HG03432 (cell line): ENCODE measurements at regions not wholly inside any gene's neighbourhood (a gene's known extent, or its start where the extent isn't known, plus 50 kb on each side); places are given as distances from the start of the nearest gene placed in this dataset.
"Not testable (repeated sequence)": the region's sequence is repeated elsewhere in the genome, so short reads cannot be mapped to it uniquely, and the experiment has no call there.

Experiments
- ATAC-seq: cut with Tn5 transposase; IDR thresholded peaks from one replicate; pipeline ENCODE4 v1.9.1; 2021; ENCODE audit warnings: mild to moderate bottlenecking, moderate library complexity; ENCODE audit not compliant: unreplicated experiment

- ATAC-seq = no peak
These were observed 55.1 kb upstream of the STARD13 start for GRCh38 chr13:33340631-33341030.

GRCh38 chr13:33341861-33342452 is 56.4 kb upstream of the STARD13 start:
- no peak for ATAC-seq

GRCh38 chr13:33345842-33346241 is 60.3 kb upstream of the STARD13 start:
- ATAC-seq = no peak

GRCh38 chr13:33347861-33348260 is 62.3 kb upstream of the STARD13 start:
- ATAC-seq = no peak

- ATAC-seq = no peak
These were observed 62.8 kb upstream of the STARD13 start for GRCh38 chr13:33348366-33348765.

GRCh38 chr13:33349288-33349985 is 63.9 kb upstream of the STARD13 start:
- ATAC-seq = no peak

GRCh38 chr13:33349986-33350826 is 64.7 kb upstream of the STARD13 start:
- ATAC-seq = no peak

DNA sequence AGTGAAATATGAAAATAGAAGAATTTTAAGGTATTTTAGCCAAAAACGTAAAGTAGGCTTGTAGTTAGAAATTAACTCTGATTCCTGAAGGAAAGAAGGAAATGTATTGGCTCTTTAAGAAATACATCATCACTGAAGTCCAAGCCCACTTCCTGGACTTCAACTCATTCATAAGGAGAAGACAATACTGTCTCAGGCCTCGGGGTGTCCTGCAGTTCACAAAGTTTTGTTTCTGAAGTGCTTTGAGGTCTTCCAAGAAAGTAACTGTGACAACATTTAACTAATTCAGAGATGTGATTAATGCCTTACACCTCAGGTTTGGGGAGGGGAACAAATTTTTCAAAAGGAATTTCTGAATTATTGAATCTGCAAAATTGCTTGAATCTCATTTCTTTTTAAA is 65.8 kb upstream of the STARD13 start:
- ATAC-seq = no peak

- no peak for ATAC-seq
These were observed 66.5 kb upstream of the STARD13 start for GRCh38 chr13:33352041-33352440.

DNA sequence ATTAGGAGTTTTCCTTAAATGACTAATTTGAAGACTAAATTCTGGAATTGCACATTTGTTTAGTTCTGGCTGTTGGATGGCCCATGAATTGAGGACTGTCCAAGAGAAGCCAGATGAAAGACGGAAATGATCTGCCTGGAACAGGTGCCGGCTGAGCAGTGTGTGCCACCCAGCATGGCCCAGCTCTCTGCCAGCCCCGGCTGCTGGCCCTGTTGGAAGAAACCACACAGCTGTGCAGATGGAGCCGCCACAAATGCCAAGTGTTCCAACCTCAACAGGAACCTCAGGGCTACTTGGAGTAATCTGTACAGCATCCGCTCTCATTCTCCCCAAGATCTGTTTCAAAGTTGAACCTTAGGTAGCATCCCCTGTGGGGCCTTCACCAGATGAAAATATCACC is 67.0 kb upstream of the STARD13 start:
- ATAC-seq = no peak

GRCh38 chr13:33353210-33353609 is 67.7 kb upstream of the STARD13 start:
- ATAC-seq = peak; percentile 80

- ATAC-seq = no peak
These were observed 68.1 kb upstream of the STARD13 start for GRCh38 chr13:33353646-33354045.

DNA sequence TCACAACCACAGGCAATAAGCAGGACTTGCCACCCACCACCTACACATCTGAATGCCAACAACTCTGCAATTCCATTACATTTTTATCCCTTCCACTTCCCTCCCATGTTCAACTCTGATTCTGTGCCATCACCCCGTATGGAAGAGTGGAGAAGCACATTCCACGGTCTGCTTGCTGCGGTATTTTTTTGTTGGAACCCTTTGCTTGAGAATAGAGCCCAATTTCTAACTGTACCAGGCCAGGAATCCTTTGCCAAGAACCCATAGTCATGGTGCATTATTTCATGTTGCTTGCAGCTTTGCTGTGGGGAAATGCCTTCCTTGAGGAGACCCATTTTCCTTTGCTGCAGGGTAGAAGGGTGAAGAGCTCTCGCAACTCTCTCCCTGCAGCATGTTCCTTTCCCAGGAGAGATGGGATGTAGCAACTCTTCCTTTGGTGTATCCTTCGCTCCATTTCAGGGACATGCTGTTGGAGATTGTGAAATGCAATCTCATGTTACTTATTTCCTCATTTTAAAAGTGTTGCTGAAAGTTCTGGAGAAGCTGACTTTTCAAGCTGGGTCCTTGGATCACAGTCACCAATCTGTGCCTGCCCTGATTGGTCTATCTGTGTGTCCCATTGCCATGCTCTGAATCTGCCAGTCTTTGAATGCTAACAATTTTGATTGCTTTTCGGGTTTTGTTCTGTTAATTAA is 69.8 kb upstream of the STARD13 start:
- no peak for ATAC-seq

- ATAC-seq = not testable (repeated sequence)
These were observed 72.5 kb upstream of the STARD13 start for GRCh38 chr13:33358076-33358475.

DNA sequence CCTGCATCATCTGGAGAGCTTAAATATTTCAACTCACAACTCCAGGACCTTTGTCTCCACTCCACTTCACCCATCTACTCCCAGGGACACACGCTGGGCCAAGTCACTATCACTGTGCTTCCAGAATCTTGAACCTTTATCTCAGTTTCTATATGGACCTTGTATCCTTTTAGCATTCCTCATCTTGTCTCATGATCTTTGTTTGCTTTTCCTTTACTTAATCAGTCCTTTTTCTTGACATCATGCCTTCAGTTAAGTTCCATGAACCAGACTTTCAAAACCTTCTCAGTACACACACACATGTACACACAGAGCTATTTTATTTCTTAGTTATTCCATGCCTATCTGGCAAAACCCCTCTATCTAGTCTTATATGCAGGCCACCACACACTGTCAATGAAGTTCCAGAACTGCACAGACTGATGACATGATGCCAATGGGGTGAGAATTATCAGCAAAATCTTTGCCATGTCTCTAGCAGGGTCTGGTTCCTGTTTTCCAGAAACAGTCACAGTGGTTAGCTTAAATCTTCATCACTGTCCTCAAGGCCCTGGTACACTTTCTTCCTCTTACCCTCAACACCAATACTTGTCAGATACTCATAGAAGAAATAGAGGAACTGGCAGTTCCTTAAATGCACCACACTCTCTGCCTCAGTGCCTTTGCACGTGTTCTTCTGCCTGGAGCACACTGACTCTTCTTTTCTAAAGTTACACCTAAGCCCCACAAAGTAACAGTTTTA is 77.6 kb upstream of the STARD13 start:
- no peak for ATAC-seq

DNA sequence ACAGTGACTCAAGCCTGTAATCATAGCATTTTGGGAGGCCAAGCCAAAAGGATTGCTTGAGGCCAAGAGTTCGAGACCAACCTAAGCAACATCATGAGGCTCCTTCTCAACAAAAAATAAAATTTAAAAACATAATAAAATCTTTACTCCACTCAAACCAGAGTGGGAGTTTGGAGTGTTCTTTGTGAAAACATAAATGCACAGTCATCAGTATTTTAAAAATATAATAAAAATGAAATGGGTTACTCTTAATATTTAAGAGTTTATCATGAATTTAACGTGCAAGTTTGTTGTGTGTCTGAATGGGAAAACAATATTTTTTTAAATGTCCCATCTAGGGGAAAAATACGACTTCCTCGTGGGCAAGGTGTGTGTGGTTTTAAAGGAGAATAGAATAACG is 78.6 kb upstream of the STARD13 start:
- no peak for ATAC-seq

GRCh38 chr13:33366469-33367062 is 81.0 kb upstream of the STARD13 start:
- no peak for ATAC-seq

GRCh38 chr13:33367171-33367895 is 81.8 kb upstream of the STARD13 start:
- ATAC-seq = no peak

GRCh38 chr13:33367926-33368325 is 82.4 kb upstream of the STARD13 start:
- ATAC-seq = peak; percentile 78

- ATAC-seq = no peak
These were observed 83.5 kb upstream of the STARD13 start for GRCh38 chr13:33369073-33369472.
